ENCODE measurements at regions not wholly inside any gene's neighbourhood (a gene's known extent, or its start where the extent isn't known, plus 50 kb on each side); places are given as distances from the start of the nearest gene placed in this dataset.

GRCh38 chrX:30961387-30962174 lies 72.5 kb upstream of the TAB3 start:
- Histone ChIP-seq H3K9ac (no peak overlapping the region), H3K27me3 (ENCODE audit: insufficient read depth, low read depth) (no peaks in the 10 kb centered on the region), H2AFZ (ENCODE audit: low read depth) (no peak overlapping the region), H3K4me3 (IDR thresholded peaks at IDR 0.05; ENCODE audit: insufficient read depth, low read depth, low read length) (no peak overlapping the region), H3K79me2 (ENCODE audit: insufficient read depth, low read depth) (no peaks in the 10 kb centered on the region), H4K20me1 (ENCODE audit: insufficient read depth) (no peaks in the 10 kb centered on the region), H3K27ac (no peak overlapping the region), H3K4me1 (ENCODE audit: low read depth, poor library complexity, severe bottlenecking) (no peaks in the 10 kb centered on the region), H3K36me3 (ENCODE audit: insufficient read depth) (no peaks in the 10 kb centered on the region), H3K4me2 (no peak overlapping the region)
- TF ChIP-seq, protein P1, sequence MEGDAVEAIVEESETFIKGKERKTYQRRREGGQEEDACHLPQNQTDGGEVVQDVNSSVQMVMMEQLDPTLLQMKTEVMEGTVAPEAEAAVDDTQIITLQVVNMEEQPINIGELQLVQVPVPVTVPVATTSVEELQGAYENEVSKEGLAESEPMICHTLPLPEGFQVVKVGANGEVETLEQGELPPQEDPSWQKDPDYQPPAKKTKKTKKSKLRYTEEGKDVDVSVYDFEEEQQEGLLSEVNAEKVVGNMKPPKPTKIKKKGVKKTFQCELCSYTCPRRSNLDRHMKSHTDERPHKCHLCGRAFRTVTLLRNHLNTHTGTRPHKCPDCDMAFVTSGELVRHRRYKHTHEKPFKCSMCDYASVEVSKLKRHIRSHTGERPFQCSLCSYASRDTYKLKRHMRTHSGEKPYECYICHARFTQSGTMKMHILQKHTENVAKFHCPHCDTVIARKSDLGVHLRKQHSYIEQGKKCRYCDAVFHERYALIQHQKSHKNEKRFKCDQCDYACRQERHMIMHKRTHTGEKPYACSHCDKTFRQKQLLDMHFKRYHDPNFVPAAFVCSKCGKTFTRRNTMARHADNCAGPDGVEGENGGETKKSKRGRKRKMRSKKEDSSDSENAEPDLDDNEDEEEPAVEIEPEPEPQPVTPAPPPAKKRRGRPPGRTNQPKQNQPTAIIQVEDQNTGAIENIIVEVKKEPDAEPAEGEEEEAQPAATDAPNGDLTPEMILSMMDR (conservative IDR thresholded peaks at IDR 0.05; ENCODE audit: low read depth, low read length): no peak

GRCh38 chrX:30957753-30958152 lies 68.7 kb upstream of the TAB3 start:
- no peak overlapping the region for H3K4me2 ChIP-seq
- TF ChIP-seq, protein P1 (conservative IDR thresholded peaks at IDR 0.05; ENCODE audit: low read depth, low read length): no peak

GRCh38 chrX:30955687-30956086 lies 66.6 kb upstream of the TAB3 start:
- Histone ChIP-seq H3K4me3 (IDR thresholded peaks at IDR 0.05; ENCODE audit: insufficient read depth, low read depth, low read length) (no peak overlapping the region), H3K36me3 (ENCODE audit: insufficient read depth) (no peaks in the 10 kb centered on the region), H3K27me3 (ENCODE audit: insufficient read depth, low read depth) (no peaks in the 10 kb centered on the region), H3K79me2 (ENCODE audit: insufficient read depth, low read depth) (no peaks in the 10 kb centered on the region), H3K4me2 (no peak overlapping the region), H4K20me1 (ENCODE audit: insufficient read depth) (no peaks in the 10 kb centered on the region), H3K9ac (no peak overlapping the region), H2AFZ (ENCODE audit: low read depth) (no peak overlapping the region), H3K4me1 (ENCODE audit: low read depth, poor library complexity, severe bottlenecking) (no peaks in the 10 kb centered on the region), H3K27ac (no peak overlapping the region)
- TF ChIP-seq, protein P1 (conservative IDR thresholded peaks at IDR 0.05; ENCODE audit: low read depth, low read length): no peak

More at GRCh38 chrX:30957753-30958152, 68.7 kb upstream of the TAB3 start:
- Histone ChIP-seq H2AFZ (ENCODE audit: low read depth) (no peak overlapping the region), H3K36me3 (ENCODE audit: insufficient read depth) (no peaks in the 10 kb centered on the region), H3K79me2 (ENCODE audit: insufficient read depth, low read depth) (no peaks in the 10 kb centered on the region), H3K27me3 (ENCODE audit: insufficient read depth, low read depth) (no peaks in the 10 kb centered on the region), H4K20me1 (ENCODE audit: insufficient read depth) (no peaks in the 10 kb centered on the region), H3K4me3 (IDR thresholded peaks at IDR 0.05; ENCODE audit: insufficient read depth, low read depth, low read length) (no peak overlapping the region), H3K9ac (no peak overlapping the region), H3K4me1 (ENCODE audit: low read depth, poor library complexity, severe bottlenecking) (no peaks in the 10 kb centered on the region), H3K27ac (no peak overlapping the region)

DNA sequence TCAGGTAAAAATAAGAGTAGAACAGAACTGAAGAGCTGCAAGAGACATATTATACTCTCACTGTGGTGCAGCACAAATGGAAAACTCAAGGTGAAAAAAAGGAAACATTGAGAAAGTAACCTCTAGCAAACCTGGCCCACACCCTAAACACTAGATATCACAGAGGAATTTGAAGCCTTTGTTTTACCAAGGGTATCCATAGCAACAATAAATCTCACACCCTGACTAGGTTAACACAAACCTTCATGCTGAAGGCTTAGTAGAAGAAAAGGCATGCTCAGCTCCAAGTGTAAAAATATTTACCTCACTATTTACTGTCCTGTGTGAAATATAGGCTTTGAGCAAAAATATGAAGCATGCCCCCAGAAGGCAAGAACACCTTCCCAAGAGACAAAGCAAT lies 61.9 kb upstream of the TAB3 start:
- no peaks in the 10 kb centered on the region for H3K79me2 ChIP-seq (ENCODE audit: insufficient read depth, low read depth)
- no peak overlapping the region for H3K9ac ChIP-seq
- no peaks in the 10 kb centered on the region for H3K36me3 ChIP-seq (ENCODE audit: insufficient read depth)
- H3K4me3 ChIP-seq (IDR thresholded peaks at IDR 0.05; ENCODE audit: insufficient read depth, low read depth, low read length): no peak overlapping the region
- no peak overlapping the region for H2AFZ ChIP-seq (ENCODE audit: low read depth)
- no peaks in the 10 kb centered on the region for H4K20me1 ChIP-seq (ENCODE audit: insufficient read depth)
- no peaks in the 10 kb centered on the region for H3K27me3 ChIP-seq (ENCODE audit: insufficient read depth, low read depth)
- no peak overlapping the region for H3K27ac ChIP-seq
- no peak overlapping the region for H3K4me2 ChIP-seq
- no peaks in the 10 kb centered on the region for H3K4me1 ChIP-seq (ENCODE audit: low read depth, poor library complexity, severe bottlenecking)
- TF ChIP-seq, protein P1 (conservative IDR thresholded peaks at IDR 0.05; ENCODE audit: low read depth, low read length): no peak
